Left lung (tissue), 4 donors: ENCODE measurements at regions not wholly inside any gene's neighbourhood (a gene's known extent, or its start where the extent isn't known, plus 50 kb on each side); places are given as distances from the start of the nearest gene placed in this dataset.

Experiments used
- ATAC-seq: fragments of 200-7000 bp; cut with Tn5 transposase; one replicate; pipeline ENCODE4 v1.9.1; 2020; ENCODE audit warnings: moderate library complexity
- DNase-seq, 4 donors: peaks; one replicate each; pipeline ENCODE4 v3.0.0-alpha.2; 2013 to 2020
- H3K27ac ChIP-seq, 2 donors: fragments of 200-600 bp; sonication (generic) in 1 of 2; one replicate each; pipeline versions ENCODE4 v1.5.0 to v1.8.0; 2020 to 2021
- H3K27me3 ChIP-seq, 2 donors: fragments of 200-600 bp; sonication (generic) in 1 of 2; one replicate each; pipeline versions ENCODE4 v1.5.0 to v1.8.0; 2020 to 2021
- H3K36me3 ChIP-seq, 2 donors: fragments of 200-600 bp; sonication (generic) in 1 of 2; one replicate each; pipeline versions ENCODE4 v1.5.0 to v1.8.0; 2020 to 2021
- H3K4me1 ChIP-seq, 2 donors: fragments of 200-600 bp; one replicate each; pipeline ENCODE4 v1.8.0; 2021
- H3K4me3 ChIP-seq, 2 donors: fragments of 200-600 bp; sonication (generic) in 1 of 2; one replicate each; pipeline versions ENCODE4 v1.5.0 to v1.8.0; 2020 to 2021; ENCODE audit warnings: mild to moderate bottlenecking in 1 of 2
- H3K9me3 ChIP-seq, 2 donors: fragments of 200-600 bp; sonication (generic) in 1 of 2; one replicate each; pipeline versions ENCODE4 v1.5.0 to v1.8.0; 2020 to 2021
- intact Hi-C, 2 donors: fragments of 100-400 bp; cut with DNase I; formaldehyde crosslinking; loops; one replicate each; pipeline versions ENCODE4 v1.11.2 to v1.14.2; 2022
- TF ChIP-seq, protein P1 (sequence below), 2 donors: fragments of 200-600 bp; sonication (generic) in 1 of 2; IDR thresholded peaks; one replicate each; pipeline versions ENCODE4 v1.5.0 to v1.8.0; 2021; ENCODE audit warnings: antibody characterized with exemption in 2 of 2
- donor health status: DM: no; HTN: yes; CAD: no.
- donor health status: DM: no; HTN: no; CAD: no.

DNA sequence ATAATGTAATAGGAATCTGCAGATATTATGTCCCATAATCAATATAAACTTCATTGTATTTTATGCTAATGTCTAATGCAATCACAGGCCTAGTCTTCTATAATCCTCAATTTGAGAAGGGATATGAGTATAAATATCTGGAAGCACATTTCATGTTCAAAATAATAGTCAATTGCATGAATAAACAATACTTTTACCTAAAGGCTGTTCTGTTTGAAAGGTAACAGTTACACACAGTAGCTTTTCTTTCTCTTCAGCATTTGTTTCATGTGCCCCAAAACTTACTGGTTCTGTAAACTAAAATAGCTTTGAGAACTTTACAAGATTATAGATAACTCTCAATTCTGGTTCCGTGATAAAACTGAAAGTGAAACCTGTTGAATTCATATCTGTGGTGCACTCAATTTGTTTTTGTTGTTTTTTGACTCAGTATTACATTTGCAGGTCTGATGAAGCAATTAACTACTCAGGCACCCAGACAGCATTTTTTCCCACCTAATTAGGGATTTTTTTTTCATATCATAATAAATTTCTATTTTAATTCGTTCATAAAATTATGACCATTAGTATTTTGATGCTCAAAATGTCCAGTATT, 1193.8 kb downstream of the SLITRK1 start:
- Histone ChIP-seq H3K27ac (no peak overlapping the region), H3K36me3 (no peaks in the 10 kb centered on the region), H3K4me1 (no peaks in the 10 kb centered on the region), H3K9me3 (no peaks in the 10 kb centered on the region), H3K27me3 (no peaks in the 10 kb centered on the region), H3K4me3 (peak overlapping the region; percentile 16 to 23)
- ATAC-seq (peak; percentile 49), DNase-seq (no peak)
- TF ChIP-seq, protein P1, sequence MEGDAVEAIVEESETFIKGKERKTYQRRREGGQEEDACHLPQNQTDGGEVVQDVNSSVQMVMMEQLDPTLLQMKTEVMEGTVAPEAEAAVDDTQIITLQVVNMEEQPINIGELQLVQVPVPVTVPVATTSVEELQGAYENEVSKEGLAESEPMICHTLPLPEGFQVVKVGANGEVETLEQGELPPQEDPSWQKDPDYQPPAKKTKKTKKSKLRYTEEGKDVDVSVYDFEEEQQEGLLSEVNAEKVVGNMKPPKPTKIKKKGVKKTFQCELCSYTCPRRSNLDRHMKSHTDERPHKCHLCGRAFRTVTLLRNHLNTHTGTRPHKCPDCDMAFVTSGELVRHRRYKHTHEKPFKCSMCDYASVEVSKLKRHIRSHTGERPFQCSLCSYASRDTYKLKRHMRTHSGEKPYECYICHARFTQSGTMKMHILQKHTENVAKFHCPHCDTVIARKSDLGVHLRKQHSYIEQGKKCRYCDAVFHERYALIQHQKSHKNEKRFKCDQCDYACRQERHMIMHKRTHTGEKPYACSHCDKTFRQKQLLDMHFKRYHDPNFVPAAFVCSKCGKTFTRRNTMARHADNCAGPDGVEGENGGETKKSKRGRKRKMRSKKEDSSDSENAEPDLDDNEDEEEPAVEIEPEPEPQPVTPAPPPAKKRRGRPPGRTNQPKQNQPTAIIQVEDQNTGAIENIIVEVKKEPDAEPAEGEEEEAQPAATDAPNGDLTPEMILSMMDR (IDR thresholded peaks at IDR 0.05): no peak
- intact Hi-C loops: no loop called here

DNA sequence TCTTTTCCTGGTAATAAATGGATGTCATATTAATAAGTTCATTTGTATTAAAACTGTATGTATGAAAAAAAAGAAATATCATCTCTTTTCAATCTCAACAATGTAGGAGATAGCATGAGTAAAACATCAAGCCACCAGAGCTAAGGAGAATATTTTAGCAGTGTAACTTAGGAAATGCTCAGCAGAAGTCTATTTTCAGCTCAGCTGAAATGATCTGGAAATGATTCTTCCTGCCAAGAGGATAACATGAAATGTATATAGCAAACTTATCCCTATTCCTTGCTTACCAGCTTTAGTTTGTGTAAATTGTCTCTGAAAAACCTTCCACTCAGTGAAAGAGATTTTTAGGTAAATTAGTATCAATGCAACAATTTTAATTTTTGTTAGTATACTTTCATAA, 1194.4 kb downstream of the SLITRK1 start:
- no peak for DNase-seq
- no peak for ATAC-seq
- no peak overlapping the region for H3K27ac ChIP-seq
- H3K36me3 ChIP-seq: no peaks in the 10 kb centered on the region
- no peaks in the 10 kb centered on the region for H3K27me3 ChIP-seq
- TF ChIP-seq, protein P1 (IDR thresholded peaks at IDR 0.05): no peak
- H3K4me3 ChIP-seq: no peak overlapping the region
- H3K9me3 ChIP-seq: peaks cover 0 to 5% of the 10 kb centered on the region in 2 donors
- intact Hi-C loops: no loop called here
- no peaks in the 10 kb centered on the region for H3K4me1 ChIP-seq

DNA sequence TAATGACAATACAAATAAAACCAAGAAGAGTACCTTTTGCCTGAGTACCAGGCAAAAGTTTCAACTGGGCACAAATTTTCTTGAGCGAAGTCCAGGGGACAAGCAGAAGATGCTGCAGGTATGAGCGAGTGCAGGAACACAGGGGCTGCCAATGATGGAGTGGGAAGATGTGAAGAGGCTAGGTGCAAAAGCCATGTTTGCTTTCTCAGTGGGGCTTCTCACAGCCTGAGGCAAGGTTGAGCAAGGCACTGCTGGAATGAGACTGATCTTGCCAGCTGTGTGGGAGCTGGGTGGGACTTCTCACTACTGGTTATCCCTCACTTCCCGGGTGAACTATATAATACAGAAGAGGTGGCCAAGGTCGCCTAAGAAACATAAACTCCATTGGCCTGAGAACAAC, 1200.7 kb downstream of the SLITRK1 start:
- intact Hi-C loops: no loop called here
- Histone ChIP-seq H3K36me3 (no peaks in the 10 kb centered on the region), H3K9me3 (peaks cover 0 to 12% of the 10 kb centered on the region in 2 donors), H3K4me3 (no peak overlapping the region), H3K4me1 (no peaks in the 10 kb centered on the region), H3K27me3 (no peaks in the 10 kb centered on the region), H3K27ac (no peak overlapping the region)
- DNase-seq (no peak), ATAC-seq (no peak)
- TF ChIP-seq, protein P1 (IDR thresholded peaks at IDR 0.05): no peak

DNA sequence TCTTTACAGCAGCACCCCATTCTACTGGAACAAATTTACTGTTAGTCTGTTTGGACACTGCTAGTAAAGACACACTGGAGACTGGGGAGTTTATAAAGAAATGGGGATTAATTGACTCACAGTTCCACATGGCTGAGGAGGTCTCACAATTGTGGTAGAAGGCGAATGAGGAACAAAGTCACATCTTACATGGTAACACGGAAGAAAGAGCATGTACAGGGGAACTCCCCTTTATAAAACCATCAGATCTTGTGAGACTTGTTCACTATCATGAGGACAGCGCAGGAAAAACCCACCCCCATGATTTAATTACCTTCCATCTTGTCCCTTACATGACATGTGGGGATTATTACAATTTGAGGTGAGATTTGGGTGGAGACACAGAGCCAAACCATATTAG, 1204.2 kb downstream of the SLITRK1 start:
- no peaks in the 10 kb centered on the region for H3K4me1 ChIP-seq
- H3K36me3 ChIP-seq: no peaks in the 10 kb centered on the region
- ATAC-seq (no peak), DNase-seq (no peak)
- no peak overlapping the region for H3K27ac ChIP-seq
- peaks cover 0 to 9% of the 10 kb centered on the region in 2 donors for H3K9me3 ChIP-seq
- no peaks in the 10 kb centered on the region for H3K27me3 ChIP-seq
- intact Hi-C loops: no loop called here
- TF ChIP-seq, protein P1 (IDR thresholded peaks at IDR 0.05): no peak
- H3K4me3 ChIP-seq: no peak overlapping the region

DNA sequence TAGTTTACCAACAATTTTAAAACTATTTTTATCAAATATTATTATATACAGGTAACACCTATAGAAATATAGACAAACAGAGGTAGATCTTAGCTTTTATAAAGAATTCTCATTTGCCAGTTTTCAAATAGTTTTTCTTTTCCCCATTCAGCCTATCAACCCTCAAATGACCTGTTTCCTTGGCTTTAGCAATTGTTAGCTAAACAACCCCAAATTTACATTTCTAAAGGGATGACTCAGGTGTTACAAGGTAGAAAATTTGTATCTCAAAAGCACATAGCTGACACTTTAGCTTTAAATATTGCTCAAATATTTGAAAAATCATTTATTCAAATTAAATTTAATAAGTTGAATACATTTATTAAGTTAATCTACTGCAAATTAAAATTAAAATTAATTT, 1207.2 kb downstream of the SLITRK1 start:
- H3K27ac ChIP-seq: no peak overlapping the region
- H3K4me3 ChIP-seq: no peak overlapping the region
- no peaks in the 10 kb centered on the region for H3K36me3 ChIP-seq
- peaks cover 0 to 5% of the 10 kb centered on the region in 2 donors for H3K9me3 ChIP-seq
- no peaks in the 10 kb centered on the region for H3K27me3 ChIP-seq
- intact Hi-C loops: no loop called here
- ATAC-seq (no peak), DNase-seq (no peak)
- TF ChIP-seq, protein P1 (IDR thresholded peaks at IDR 0.05): no peak
- no peaks in the 10 kb centered on the region for H3K4me1 ChIP-seq
